ENCODE measurements at regions not wholly inside any gene's neighbourhood (a gene's known extent, or its start where the extent isn't known, plus 50 kb on each side); places are given as distances from the start of the nearest gene placed in this dataset.

- TF ChIP-seq, protein P1, sequence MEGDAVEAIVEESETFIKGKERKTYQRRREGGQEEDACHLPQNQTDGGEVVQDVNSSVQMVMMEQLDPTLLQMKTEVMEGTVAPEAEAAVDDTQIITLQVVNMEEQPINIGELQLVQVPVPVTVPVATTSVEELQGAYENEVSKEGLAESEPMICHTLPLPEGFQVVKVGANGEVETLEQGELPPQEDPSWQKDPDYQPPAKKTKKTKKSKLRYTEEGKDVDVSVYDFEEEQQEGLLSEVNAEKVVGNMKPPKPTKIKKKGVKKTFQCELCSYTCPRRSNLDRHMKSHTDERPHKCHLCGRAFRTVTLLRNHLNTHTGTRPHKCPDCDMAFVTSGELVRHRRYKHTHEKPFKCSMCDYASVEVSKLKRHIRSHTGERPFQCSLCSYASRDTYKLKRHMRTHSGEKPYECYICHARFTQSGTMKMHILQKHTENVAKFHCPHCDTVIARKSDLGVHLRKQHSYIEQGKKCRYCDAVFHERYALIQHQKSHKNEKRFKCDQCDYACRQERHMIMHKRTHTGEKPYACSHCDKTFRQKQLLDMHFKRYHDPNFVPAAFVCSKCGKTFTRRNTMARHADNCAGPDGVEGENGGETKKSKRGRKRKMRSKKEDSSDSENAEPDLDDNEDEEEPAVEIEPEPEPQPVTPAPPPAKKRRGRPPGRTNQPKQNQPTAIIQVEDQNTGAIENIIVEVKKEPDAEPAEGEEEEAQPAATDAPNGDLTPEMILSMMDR (IDR thresholded peaks at IDR 0.05; ENCODE audit: control insufficient read depth, extremely low read depth, insufficient read depth): no peak
- no peak overlapping the region for H3K4me3 ChIP-seq (ENCODE audit: low read depth, low read length)
- no peak for DNase-seq (ENCODE audit: low read depth)
Observed at GRCh38 chr16:49013727-49014080, 267.9 kb downstream of the CBLN1 start.

GRCh38 chr16:49012961-49013726, 268.5 kb downstream of the CBLN1 start:
- no peak overlapping the region for H3K4me3 ChIP-seq (ENCODE audit: low read depth, low read length)
- no peak for DNase-seq (ENCODE audit: low read depth)
- TF ChIP-seq, protein P1 (IDR thresholded peaks at IDR 0.05; ENCODE audit: control insufficient read depth, extremely low read depth, insufficient read depth): no peak

- no peak overlapping the region for H3K4me3 ChIP-seq (ENCODE audit: low read depth, low read length)
- DNase-seq (ENCODE audit: low read depth): no peak
- TF ChIP-seq, protein P1 (IDR thresholded peaks at IDR 0.05; ENCODE audit: control insufficient read depth, extremely low read depth, insufficient read depth): no peak
Observed at GRCh38 chr16:49011901-49012300, 269.7 kb downstream of the CBLN1 start.

DNA sequence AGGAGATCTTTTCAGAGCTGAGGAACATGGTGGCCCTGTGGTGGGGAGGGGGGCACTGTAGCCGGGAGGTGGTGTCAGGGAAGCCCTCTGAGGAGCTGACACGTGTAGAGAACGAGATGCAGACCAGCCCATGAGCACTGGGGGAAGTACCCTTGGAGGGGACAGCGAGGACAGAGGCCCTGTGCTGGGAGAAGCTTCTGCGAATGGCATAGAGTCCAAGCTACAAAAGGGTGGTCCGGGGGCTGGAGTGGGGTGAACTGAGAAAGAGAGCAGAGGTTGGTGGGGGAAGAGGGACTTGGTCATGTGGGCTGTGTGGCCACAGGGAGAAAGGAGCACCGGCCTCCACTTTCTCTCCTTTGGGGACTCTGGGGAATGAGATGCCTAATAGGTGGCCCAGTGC, 270.8 kb downstream of the CBLN1 start:
- TF ChIP-seq, protein P1 (IDR thresholded peaks at IDR 0.05; ENCODE audit: control insufficient read depth, extremely low read depth, insufficient read depth): no peak

GRCh38 chr16:49010396-49010795, 271.2 kb downstream of the CBLN1 start:
- no peak overlapping the region for H3K4me3 ChIP-seq (ENCODE audit: low read depth, low read length)
- DNase-seq (ENCODE audit: low read depth): no peak
- TF ChIP-seq, protein P1 (IDR thresholded peaks at IDR 0.05; ENCODE audit: control insufficient read depth, extremely low read depth, insufficient read depth): no peak

More for the DNA sequence above, 270.8 kb downstream of the CBLN1 start:
- DNase-seq (ENCODE audit: low read depth): no peak
- H3K4me3 ChIP-seq (ENCODE audit: low read depth, low read length): no peak overlapping the region

- no peak for DNase-seq (ENCODE audit: low read depth)
- TF ChIP-seq, protein P1 (IDR thresholded peaks at IDR 0.05; ENCODE audit: control insufficient read depth, extremely low read depth, insufficient read depth): no peak
- H3K4me3 ChIP-seq (ENCODE audit: low read depth, low read length): no peak overlapping the region
Observed at GRCh38 chr16:49009204-49009603, 272.4 kb downstream of the CBLN1 start.

DNA sequence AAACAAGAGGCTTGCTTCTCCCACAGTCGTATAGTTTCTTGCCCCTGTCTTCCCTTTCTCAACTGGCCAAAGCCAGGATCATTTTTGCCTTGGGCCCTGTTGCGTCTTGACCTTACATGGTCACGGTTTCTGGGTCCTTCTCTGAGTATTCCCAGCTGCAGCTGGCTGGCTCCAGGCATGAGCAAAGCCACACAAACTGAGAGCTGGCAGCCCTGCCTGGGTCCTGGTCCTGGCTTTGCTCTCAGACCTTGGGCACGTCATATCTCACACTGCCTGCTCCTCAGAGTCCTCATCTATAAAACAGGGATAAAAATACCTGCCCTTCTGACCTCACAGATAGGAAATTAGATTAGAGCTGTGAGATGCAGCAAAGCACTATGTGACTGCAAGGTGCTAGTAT, 277.6 kb downstream of the CBLN1 start:
- TF ChIP-seq, protein P1 (IDR thresholded peaks at IDR 0.05; ENCODE audit: control insufficient read depth, extremely low read depth, insufficient read depth): no peak
- H3K4me3 ChIP-seq (ENCODE audit: low read depth, low read length): no peak overlapping the region
- no peak for DNase-seq (ENCODE audit: low read depth)
